NOMO-1 treated with DMSO at 0.1 percent for 48 hours (cell line): ENCODE measurements at regions not wholly inside any gene's neighbourhood (a gene's known extent, or its start where the extent isn't known, plus 50 kb on each side); places are given as distances from the start of the nearest gene placed in this dataset.

Experiments used
- DNase-seq: peaks from one replicate; lab custom pipeline; 2025; ENCODE audit not compliant: unreplicated experiment; lab: John Stamatoyannopoulos, UW

DNA sequence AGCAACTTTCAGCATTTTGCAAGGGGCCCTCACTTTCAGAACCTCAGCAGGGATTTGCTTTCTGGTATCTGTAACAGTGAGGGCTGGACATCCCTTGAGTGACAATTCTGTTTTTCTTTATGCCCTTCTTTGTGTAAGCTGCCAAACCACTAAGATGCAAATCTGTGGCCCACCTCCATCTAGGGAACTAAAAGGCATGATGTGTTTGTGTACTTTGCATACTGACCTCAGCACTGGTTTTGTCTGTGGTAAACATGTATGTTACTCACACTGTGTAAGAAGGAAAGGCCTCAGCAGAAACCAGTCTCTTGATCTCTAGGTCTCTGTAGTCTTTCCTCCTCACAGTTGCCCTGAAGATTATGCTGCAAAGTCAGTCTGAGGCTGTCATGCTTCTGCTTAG lies 396.6 kb upstream of the DYNLRB2 start:
- DNase-seq: no peak

DNA sequence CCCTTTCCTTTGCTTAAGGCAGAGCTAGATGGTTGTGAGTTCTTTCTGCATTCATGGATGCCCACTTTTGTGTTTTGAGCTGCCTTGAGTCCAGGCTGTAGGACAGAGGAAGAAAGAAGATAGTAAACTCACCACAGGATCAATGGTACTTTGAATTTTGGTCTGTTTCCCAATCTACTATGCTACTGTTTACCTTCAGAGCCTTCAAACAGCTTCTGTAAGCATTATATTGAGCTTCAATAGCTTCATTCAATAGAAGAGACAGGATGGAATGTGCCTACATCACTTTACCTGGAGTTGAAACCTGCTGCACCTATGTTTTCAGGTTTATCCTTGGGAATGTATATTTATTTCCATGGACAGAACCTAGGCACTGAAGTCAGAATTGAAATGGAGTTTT lies 397.9 kb upstream of the DYNLRB2 start:
- DNase-seq: no peak

DNA sequence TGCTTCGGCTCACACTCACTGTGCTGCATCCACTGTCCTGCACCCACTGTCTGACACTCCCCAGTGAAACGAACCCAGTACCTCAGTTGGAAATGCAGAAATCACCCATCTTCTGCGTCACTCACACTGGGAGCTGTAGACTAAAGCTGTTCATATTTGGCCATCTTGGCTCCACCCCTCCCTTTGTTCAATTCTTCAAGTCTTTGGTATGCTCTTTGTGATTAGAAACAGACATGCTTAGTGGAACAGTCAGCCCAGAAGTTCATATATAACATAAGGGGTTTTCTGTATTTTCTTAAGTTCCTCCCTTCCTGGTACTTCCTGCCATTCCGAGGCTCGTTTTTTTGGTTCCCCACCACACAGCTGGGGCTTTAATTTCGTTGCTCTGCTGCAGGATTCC lies 398.5 kb upstream of the DYNLRB2 start:
- no peak for DNase-seq

DNA sequence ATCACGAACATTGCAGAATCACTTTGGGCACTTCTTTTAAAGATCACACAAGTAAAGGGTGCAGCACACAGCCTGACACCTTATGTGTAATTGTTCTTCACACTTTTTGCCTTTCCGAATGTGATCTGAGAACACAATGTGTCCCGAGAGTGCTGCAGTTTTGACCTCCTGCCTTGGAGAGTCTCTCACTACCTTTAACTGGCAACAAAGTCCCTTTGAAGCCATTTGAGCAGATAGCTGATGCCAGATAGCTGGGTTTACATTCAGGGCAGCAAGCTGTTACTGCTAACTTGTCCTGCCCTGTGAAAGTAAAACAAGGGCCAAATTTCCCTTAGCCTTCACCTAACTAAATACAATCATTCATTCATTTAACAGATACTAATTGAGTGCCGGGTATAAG lies 411.0 kb upstream of the DYNLRB2 start:
- no peak for DNase-seq

DNA sequence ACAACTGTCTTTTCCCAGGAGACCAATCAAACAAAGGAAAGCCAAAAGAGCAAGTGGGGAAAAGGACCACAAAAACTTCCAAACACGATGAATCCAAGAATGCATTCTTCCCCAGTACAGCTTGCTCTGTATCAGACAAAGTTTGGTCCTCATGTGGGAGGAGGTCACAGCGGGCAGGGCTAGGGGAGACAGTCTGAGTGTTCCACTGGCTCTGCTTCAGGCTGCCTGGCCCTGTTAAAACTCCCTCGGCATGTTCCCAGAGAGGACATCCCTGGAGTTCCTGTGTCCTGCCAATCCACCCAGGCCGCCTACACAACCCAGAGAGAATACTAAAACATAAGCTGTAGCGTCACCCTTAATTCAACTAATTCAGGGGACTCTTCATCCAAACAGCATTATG lies 415.1 kb upstream of the DYNLRB2 start:
- no peak for DNase-seq

DNA sequence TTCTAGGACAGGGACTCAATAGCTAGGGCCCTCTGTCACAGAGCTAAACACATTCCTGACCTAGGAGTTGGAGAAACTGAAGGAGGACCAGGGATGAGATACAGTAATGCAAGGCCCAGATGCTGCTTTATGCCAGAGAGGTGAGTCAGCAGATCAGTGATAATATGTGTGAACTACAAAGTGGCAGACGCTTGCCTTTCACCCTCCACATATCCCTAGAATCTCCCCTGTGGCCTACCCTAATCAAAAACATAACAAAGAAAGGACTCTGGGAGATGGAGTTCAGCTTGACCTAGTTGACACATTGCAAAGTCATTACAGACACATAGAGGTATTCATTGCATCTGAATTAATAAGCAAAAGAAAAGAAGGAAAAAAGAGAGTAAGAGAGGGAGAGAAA lies 417.6 kb upstream of the DYNLRB2 start:
- DNase-seq: no peak

DNA sequence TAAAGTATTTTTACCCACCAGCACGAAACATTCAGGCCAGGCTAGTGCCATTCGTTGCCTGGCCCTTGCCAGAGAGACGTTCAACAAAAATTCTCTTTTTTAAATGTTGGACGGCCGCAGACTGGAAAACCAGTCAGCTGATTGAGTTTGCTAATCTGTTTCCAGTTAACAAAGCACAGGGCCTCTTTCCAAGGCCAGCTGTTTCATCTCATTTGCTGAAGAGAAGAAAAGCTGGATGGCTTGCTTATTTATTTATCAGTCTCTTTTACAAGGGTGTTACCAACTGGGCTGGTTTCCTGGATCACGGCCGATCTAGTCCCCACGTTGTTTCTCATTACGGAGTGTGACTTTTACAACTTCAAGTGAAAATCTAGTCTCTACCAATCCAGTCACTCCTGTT lies 418.7 kb upstream of the DYNLRB2 start:
- no peak for DNase-seq

DNA sequence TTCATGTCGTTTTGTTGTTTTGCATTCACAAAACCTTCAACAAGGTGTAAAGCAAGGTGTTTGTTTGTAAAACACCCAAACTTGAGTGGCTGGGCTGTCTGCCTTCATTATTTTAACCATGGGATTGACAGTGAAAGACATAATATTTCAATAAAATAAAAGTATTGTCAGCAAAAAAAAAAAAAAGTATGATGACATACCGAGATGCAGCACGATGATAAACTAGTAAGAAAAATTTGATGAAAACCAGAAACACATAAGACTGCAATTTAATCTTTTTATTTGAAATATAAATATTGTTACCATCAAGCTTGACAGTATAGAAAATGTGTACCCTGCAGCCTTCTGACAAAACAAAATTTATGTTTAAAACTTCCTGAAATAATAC lies 419.3 kb upstream of the DYNLRB2 start:
- DNase-seq: no peak

DNA sequence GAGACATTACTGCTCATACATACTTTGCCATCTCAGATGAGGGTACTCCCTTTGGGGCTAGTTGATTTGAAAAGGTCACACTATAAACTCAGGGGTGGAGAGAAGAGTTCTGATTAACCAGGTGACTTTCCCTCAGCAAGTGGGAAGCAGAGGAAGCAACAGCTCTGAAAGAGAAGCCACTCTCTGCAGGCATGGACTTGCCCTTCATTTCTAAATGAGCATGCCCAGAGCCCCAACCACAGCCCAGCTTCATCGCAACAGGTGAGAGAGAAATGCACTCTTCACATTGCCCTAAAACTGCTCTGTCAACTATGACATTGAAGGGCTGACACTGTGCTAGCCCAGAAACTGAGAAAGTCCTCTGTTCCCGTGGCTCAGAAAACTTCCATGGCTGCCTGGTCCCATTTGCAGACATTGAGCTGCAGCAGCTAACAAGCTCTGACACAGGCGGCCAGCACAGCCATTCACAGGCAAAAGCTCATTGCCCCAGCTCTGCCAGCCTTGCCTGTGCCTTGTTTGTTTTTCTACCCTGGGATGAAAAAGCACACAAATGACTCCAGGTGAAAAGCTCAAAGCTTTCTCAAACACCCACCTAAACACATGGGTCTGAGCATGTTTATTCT lies 419.8 kb upstream of the DYNLRB2 start:
- DNase-seq: no peak

DNA sequence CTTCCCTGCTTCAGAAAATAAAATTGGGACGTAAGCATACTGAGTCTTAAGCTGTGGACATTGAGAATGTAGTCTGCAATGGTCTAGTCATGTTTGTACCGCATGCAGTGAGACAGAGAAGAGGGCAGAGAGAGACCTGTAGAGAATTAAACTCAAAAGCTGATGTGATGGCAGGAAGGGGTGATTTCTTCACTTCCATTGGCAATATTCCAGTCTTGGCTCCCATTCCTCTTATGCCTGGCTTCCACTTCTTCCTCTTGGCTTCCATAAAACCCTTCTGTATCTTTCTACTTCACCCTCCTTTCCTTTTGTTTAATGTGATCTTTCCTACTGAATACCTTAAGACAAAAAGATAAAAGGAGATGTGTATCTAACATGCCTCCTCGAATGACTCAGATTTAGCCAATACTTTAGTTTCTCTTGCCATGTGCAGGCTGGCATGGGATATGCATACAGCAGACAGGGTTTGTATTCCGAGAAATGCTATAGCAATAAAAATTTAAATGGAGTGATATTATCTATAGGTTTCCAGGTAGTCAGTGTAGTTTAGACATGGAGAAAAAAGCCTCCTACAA lies 423.1 kb upstream of the DYNLRB2 start:
- DNase-seq: no peak

DNA sequence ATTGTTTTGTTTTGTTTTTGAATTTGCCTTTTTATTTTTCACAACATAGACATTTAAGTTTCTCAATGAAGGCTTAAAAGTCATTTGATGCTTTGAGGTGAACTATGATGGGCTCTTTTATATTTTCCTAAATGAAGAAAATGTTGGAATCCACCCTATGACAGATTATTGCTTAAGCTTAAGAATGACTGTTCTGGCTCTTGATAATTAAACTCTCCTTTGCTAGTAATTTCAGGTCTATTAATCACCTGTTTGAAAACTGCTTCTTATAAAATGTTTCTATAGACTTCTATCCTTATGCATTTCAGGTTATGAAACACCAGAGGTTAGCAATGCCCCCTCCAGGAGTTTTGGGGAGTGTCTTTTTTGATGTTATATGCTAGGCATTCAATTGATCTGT lies 424.1 kb upstream of the DYNLRB2 start:
- DNase-seq: no peak

DNA sequence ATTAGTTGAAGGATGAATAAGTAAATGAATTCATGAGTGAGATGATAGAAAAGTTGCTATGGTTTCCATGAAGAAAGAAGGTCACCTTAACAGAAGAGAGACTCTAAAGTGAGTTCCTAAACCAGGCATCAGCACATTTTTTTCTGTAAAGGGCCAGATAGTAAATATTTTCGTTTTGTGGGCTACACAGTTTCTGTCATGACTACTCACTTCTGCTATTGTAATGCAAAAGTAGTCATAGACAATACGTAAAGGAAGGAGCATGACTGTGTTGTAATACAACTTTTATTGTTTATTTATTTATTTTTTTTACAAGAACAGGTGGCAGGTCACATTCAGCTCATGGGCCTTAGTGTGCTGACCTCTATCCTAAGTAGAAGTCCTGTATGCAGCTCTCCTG lies 426.1 kb upstream of the DYNLRB2 start:
- DNase-seq: no peak

DNA sequence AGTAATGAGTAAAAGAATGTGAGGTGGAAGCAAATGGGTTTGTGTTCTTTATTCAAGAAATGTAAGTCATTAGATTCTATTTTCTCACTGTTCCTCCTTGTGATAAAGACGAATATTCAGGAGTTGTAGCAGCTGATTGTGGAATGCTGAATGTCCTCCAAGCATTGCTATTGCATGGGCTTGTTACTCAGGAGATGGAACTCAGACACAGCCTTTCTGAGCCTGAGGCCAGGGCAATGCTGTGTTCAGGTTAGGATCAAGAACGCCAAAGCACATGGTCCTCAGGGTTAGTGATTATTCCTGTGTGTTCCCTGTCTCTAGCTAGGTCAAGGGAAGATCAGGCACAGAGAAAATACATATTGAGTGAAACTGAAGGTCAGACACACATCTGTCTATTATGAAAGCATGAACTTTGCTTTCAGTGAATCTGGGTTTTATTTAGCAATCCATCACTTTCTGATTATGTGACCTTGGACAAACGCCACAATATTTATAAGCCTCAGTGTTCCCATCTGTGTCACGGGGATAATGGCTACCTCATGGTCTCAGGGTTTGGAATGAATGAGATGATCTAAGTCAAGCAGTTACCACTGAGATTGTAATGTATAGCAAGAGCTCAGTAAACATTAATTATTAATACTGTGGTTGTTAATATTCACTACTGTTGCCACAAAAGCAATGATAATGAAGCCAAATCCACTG lies 426.8 kb upstream of the DYNLRB2 start:
- no peak for DNase-seq

DNA sequence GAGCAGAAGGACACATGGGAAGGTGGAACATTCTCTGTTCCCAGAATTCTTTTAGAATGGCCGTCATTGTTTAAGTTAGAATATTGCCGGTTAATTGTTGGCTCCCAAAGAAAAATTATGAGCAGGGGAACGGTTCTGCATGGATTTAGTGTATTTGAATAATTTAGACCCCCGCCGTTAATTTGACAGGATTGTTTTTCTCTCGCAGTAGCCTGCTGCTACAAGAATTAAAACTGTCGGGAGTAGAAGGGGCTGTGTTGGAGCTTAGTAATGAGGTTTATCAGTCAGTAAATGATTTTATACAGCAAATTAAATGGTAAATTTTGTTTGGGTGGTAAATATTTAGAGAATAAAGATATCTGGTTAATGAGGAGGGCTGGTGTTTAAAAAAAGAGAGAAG lies 431.2 kb upstream of the DYNLRB2 start:
- no peak for DNase-seq

DNA sequence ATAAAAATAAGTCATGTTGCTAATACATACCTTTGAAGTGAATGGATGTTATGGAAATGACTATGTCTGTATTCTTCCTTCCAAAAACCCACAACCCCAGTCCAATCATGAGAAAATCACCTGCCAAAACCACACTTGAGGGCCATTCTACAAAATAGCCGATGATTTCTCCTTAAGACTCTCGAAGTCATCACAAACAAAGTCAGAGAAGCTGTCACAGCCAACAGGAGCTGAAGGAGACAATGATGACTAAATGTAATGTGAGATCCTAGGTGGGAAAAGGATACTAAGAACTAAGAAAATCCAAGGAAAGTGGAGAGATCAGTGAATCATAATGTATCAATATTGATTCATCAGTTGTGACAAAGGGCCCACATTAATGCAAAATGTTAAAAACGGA lies 432.9 kb upstream of the DYNLRB2 start:
- DNase-seq: no peak

DNA sequence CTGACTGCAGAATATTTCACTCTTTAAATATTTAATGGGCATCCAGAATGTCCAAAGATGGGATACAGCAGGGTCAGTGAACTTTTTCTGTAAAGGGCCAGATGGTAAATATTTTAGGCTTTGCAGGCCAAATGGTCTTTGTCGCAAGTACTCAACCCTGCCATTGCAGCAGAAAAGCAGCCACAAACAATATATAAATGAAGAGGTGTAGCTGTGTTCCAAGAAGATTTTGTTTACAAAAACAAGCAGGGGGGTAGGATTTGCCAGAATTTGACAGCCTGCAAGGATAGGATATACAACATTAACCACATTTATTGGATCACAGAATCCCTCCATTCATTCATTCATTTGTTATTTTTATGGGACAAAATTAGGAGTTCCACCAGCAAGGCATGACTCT lies 435.0 kb upstream of the DYNLRB2 start:
- no peak for DNase-seq

DNA sequence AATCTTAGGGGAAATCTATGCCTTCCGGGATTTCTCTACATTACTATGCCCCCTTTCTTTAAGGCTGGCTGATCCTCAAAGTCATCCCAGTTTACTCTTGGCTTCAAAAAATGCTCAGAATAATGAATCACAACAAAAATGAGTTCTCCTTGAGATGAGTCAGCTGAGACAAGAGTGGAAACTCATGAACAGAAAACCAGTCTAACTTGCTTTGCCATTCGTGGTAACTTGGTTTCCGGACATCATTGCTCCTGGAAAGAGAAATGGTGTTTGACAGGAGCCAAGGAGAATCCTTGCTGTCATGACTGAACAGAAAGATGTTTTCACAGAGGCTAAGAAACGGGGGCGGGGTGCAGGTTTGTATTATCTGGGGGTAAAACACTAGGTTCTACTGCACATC lies 435.6 kb upstream of the DYNLRB2 start:
- DNase-seq: no peak

DNA sequence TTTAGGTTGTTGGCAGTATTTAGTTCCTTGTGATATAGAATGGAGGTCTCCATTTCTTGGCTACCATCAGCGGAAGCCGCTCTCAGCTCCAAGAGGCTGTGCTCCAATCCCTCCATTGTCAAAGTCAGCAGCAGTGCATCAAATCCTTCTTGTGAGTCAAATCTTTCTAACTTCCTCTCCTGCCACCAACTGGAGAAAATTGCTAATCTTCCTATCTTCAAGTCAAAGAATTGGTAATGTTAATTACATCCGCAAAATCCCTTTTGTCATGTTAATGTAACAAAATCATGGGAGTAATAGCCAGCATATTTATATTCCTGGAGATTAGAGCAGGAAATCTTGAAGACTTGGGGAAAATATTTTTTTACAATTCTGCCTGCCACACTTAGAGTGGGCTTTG lies 436.4 kb upstream of the DYNLRB2 start:
- no peak for DNase-seq

DNA sequence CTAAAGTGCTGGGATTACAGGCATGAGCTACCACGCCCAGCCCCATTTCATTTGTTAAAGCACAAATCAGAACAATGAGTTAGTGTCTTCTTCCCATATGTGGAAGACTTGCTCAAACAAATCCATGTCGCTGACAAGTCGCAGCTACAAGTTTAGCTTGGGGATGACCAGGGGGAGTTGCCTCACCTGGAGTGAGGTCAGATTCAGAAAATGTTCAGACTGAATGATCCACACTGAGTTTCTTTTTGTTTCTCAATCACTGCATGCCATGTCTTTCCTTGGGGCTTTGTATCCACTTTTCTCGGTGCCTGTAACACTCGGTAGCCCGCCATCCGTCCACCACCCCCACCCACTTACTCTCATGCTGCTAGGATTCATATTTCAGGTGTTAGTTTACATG lies 437.3 kb upstream of the DYNLRB2 start:
- no peak for DNase-seq

DNA sequence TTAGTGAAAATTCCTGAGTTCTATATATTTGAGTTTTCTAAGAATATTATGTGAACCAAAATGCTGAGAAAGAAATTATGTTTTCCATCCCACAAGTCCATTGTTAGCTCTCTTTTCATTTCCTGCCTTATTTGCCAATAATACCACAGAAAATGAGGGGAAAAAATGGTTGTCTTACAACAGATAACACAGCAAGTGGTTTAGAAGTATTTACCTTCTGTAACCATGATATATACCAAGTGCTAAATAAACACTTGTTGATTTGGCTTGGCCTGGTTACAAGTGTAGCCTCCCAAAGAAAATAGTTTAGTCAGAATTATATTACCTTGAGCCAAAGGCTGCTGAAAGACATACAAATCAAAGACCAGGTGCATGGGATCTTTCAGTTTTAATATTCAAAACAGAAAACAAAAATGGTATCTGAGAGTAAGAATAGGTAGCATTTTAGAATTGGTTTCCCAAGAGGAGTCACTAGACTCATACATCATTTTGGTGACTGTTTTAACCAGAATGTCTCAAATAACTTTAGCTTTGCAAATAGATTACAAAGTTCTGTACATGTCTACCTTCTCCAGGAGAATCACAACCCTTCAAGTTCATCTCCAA lies 439.8 kb upstream of the DYNLRB2 start:
- no peak for DNase-seq

DNA sequence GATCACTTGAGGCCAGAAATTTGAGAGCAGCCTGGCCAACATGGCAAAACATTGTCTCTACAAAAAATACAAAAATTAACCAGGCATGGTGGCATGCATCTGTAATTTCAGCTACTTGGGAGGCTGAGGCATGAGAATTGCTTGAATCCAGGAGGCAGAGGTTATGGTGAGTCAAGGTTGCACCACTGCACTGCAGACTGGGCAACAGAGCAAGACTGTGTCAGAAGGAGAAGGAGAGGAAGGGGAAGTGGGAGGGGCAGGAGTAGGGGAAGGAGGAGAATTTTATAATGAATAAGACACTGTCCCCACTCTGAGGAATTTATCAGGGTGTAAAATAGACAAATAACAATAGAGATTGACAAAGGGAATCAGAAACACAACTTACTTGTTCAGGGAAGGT lies 440.6 kb upstream of the DYNLRB2 start:
- DNase-seq: no peak

DNA sequence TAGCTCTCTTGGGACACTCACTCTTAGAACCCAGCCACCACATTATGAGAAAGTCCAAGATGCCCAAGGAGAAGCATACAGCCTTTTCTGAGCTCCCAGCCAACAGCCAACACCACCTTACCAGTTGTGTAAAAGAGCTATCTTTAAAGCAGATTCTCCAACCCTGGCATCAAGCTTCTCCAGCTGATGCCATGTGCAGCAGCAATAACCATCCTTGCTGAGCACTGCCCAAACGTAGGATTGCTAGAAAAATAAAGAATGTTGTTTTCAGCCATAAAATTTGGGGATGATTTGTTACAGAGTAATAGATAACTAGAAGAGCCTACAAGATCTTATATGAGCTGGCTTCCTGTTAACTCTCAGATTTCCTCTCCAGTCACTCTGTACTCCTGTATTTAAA lies 443.7 kb upstream of the DYNLRB2 start:
- no peak for DNase-seq
